OCI-LY1 (cell line): ENCODE measurements at regions not wholly inside any gene's neighbourhood (a gene's known extent, or its start where the extent isn't known, plus 50 kb on each side); places are given as distances from the start of the nearest gene placed in this dataset.

ENCODE experiments used
- H2AFZ ChIP-seq: fragments of 200-600 bp; sonication (generic), shearing (Covaris generic); 2 replicates; pipeline ENCODE4 v1.6.0; 2014; ENCODE audit warnings: antibody characterized with exemption, mild to moderate bottlenecking, low read length
- H3F3A ChIP-seq: fragments of 200-600 bp; sonication (generic), shearing (Covaris generic); 2 replicates; pipeline ENCODE4 v1.6.0; 2014; ENCODE audit warnings: mild to moderate bottlenecking, antibody characterized with exemption, low read length, moderate library complexity; ENCODE audit not compliant: insufficient read depth
- H3K27ac ChIP-seq: fragments of 200-600 bp; sonication (generic); 2 replicates; pipeline ENCODE4 v1.5.1; 2014; ENCODE audit warnings: low read length, mixed run types, mild to moderate bottlenecking, low read depth; ENCODE audit not compliant: poor library complexity, severe bottlenecking
- H3K27me3 ChIP-seq: fragments of 200-600 bp; sonication (generic); 2 replicates; pipeline ENCODE4 v1.6.0; 2014; ENCODE audit warnings: antibody characterized with exemption, mild to moderate bottlenecking, low read length, moderate library complexity; ENCODE audit not compliant: insufficient read depth
- H3K36me3 ChIP-seq: fragments of 200-600 bp; sonication (generic); 2 replicates; pipeline ENCODE4 v1.6.1; 2014; ENCODE audit warnings: mild to moderate bottlenecking, antibody characterized with exemption, low read length, moderate library complexity, mixed read lengths; ENCODE audit not compliant: insufficient read depth
- H3K4me1 ChIP-seq: fragments of 200-600 bp; sonication (generic); 2 replicates; pipeline ENCODE4 v1.5.1; 2014; ENCODE audit warnings: mild to moderate bottlenecking, low read length, moderate library complexity; ENCODE audit not compliant: insufficient read depth, severe bottlenecking
- H3K4me2 ChIP-seq: fragments of 200-600 bp; sonication (generic), shearing (Covaris generic); 2 replicates; pipeline ENCODE4 v1.6.1; 2014; ENCODE audit warnings: low read length
- H3K4me3 ChIP-seq: fragments of 200-600 bp; sonication (generic); 2 replicates; pipeline ENCODE4 v1.5.1; 2014; ENCODE audit warnings: low read length, low read depth, mild to moderate bottlenecking, mixed read lengths; ENCODE audit not compliant: poor library complexity, severe bottlenecking
- H3K79me2 ChIP-seq: fragments of 200-600 bp; shearing (Covaris generic); 2 replicates; pipeline ENCODE4 v1.6.1; 2016; ENCODE audit warnings: mixed run types, low read length, mixed read lengths; ENCODE audit not compliant: insufficient read depth
- H3K9ac ChIP-seq: fragments of 200-600 bp; sonication (generic), shearing (Covaris generic); 2 replicates; pipeline ENCODE4 v1.6.1; 2014; ENCODE audit warnings: mild to moderate bottlenecking, low read length, mixed read lengths
- H3K9me2 ChIP-seq: fragments of 200-600 bp; sonication (generic), shearing (Covaris generic); 2 replicates; pipeline ENCODE4 v1.6.1; 2014; ENCODE audit warnings: low read depth, mild to moderate bottlenecking, low read length, mixed read lengths
- H3K9me3 ChIP-seq: fragments of 200-600 bp; shearing (Covaris generic); 2 replicates; pipeline ENCODE4 v1.6.1; 2014; ENCODE audit warnings: low read length, mixed read lengths
- H4K20me1 ChIP-seq: fragments of 200-600 bp; sonication (generic), shearing (Covaris generic); 2 replicates; pipeline ENCODE4 v1.6.0; 2016; ENCODE audit warnings: mild to moderate bottlenecking, low read length; ENCODE audit not compliant: insufficient read depth
- EZH2 ChIP-seq: fragments of 200-600 bp; sonication (generic), shearing (Covaris generic); IDR thresholded peaks from 2 replicates; pipeline ENCODE4 v1.8.0; 2017; ENCODE audit warnings: borderline replicate concordance, mixed run types, mild to moderate bottlenecking, antibody characterized with exemption, low read length, moderate library complexity, mixed read lengths
- TF ChIP-seq, protein P1 (sequence below): fragments of 200-600 bp; sonication (generic), shearing (Covaris generic); IDR thresholded peaks from 2 replicates; pipeline ENCODE4 v1.5.1; 2017; ENCODE audit warnings: mild to moderate bottlenecking, antibody characterized with exemption, low read length, moderate library complexity, mixed read lengths

DNA sequence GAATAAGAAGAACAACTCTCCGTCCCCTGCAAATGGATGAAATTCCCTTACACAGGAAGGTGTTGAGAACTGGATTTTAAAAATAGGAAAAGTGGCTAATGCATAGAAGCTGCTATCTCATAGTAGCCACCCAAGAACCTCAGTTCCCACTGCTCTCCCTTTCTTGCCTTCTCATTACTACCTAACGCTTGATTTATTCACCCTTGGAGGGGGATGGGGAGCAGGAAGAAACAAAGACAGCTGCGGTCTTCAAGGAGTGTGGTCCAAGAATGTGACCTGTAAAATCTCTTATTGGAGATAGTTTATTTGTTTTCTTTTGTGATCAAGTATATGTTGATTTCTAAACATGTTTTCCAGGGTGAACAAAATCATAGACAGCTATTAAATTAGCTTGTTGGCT, 274.1 kb upstream of the CTNNB1 start:
- Histone ChIP-seq H3K9me3 (no peaks in the 10 kb centered on the region), H2AFZ (no peak overlapping the region), H3K9me2 (no peaks in the 10 kb centered on the region), H3K27ac (no peak overlapping the region), H3K79me2 (no peaks in the 10 kb centered on the region), H3F3A (no peaks in the 10 kb centered on the region), H3K27me3 (no peaks in the 10 kb centered on the region), H3K4me1 (no peaks in the 10 kb centered on the region), H4K20me1 (no peaks in the 10 kb centered on the region), H3K4me3 (no peak overlapping the region), H3K36me3 (no peaks in the 10 kb centered on the region), H3K9ac (no peak overlapping the region), H3K4me2 (no peak overlapping the region)
- TF ChIP-seq EZH2 = no peak
- TF ChIP-seq, protein P1, sequence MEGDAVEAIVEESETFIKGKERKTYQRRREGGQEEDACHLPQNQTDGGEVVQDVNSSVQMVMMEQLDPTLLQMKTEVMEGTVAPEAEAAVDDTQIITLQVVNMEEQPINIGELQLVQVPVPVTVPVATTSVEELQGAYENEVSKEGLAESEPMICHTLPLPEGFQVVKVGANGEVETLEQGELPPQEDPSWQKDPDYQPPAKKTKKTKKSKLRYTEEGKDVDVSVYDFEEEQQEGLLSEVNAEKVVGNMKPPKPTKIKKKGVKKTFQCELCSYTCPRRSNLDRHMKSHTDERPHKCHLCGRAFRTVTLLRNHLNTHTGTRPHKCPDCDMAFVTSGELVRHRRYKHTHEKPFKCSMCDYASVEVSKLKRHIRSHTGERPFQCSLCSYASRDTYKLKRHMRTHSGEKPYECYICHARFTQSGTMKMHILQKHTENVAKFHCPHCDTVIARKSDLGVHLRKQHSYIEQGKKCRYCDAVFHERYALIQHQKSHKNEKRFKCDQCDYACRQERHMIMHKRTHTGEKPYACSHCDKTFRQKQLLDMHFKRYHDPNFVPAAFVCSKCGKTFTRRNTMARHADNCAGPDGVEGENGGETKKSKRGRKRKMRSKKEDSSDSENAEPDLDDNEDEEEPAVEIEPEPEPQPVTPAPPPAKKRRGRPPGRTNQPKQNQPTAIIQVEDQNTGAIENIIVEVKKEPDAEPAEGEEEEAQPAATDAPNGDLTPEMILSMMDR = no peak

DNA sequence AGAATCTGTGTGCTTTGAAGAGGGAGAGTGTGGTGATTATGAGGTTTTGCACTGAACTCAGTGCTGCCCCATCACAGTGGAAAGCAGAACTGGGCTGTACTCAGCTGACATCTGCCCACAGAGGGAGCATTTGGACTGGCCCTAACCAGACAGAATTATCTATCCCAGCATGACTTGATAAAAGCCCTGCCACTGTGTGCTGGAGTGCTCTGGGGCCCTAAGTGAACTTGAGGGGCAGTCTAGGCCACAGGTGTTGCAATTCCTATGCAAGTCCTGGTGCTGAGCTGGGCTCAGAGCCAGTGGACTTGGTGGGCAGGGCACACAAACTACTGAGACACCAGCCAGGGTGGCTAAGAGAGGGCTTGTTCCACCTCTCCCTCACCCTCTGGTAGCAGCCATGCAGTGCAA, 269.2 kb upstream of the CTNNB1 start:
- Histone ChIP-seq H3K27ac (no peak overlapping the region), H3K79me2 (no peaks in the 10 kb centered on the region), H3K4me2 (no peak overlapping the region), H3K9me2 (no peaks in the 10 kb centered on the region), H4K20me1 (no peaks in the 10 kb centered on the region), H3K27me3 (no peaks in the 10 kb centered on the region), H3K9ac (no peak overlapping the region), H3F3A (no peaks in the 10 kb centered on the region), H3K36me3 (no peaks in the 10 kb centered on the region), H3K9me3 (no peaks in the 10 kb centered on the region), H3K4me3 (no peak overlapping the region), H2AFZ (no peak overlapping the region), H3K4me1 (no peaks in the 10 kb centered on the region)
- no peak for TF ChIP-seq EZH2
- TF ChIP-seq, protein P1 = peak; percentile 27; the same call in 1 of the 2 replicates

DNA sequence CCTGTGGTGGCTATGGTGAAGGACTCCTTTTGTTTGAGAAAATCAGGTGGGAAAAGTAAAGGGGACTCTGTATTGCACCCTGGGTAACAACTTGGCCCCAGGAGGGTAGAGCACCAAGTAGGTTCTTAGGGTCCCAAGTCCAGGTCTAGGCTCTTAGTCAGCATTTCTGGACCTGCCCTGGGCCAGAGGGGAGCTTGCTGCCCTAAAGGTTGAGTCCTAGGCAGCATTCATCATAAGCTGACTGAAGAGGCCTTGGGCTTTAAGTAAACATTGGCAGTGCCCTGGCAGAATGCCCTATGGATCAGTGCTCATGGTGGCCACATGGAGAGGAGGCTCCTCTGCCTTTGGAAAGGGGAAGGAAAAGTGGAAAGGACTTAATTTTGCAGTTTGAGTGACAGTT, 268.5 kb upstream of the CTNNB1 start:
- Histone ChIP-seq H3K9me3 (no peaks in the 10 kb centered on the region), H3K4me2 (no peak overlapping the region), H2AFZ (no peak overlapping the region), H3K79me2 (no peaks in the 10 kb centered on the region), H3K9ac (no peak overlapping the region), H3K27ac (no peak overlapping the region), H3K4me3 (no peak overlapping the region), H3K9me2 (no peaks in the 10 kb centered on the region), H3F3A (no peaks in the 10 kb centered on the region), H4K20me1 (no peaks in the 10 kb centered on the region), H3K36me3 (no peaks in the 10 kb centered on the region), H3K27me3 (no peaks in the 10 kb centered on the region), H3K4me1 (no peaks in the 10 kb centered on the region)
- no peak for TF ChIP-seq EZH2
- TF ChIP-seq, protein P1 = no peak
